Stimulated activated CD8-positive, alpha-beta memory T cell treated with anti-CD3 and anti-CD28 coated beads, Interleukin-7, amount 100 ng/mL, for 48 hours (primary cell): ENCODE measurements at regions not wholly inside any gene's neighbourhood (a gene's known extent, or its start where the extent isn't known, plus 50 kb on each side); places are given as distances from the start of the nearest gene placed in this dataset.

Source experiments
- DNase-seq, 2 donors: peaks; one replicate each; pipeline ENCODE4 v3.0.0-alpha.2; 2020; ENCODE audit warnings: low read depth in 1 of 2; ENCODE audit errors: extremely low read depth in 1 of 2

- no peak for DNase-seq
Measured at GRCh38 chr2:5751873-5752482, 59.8 kb downstream of the SOX11 start.

- DNase-seq, result no peak
Measured at GRCh38 chr2:5756272-5756671, 64.1 kb downstream of the SOX11 start.

GRCh38 chr2:5758346-5758745 is 66.2 kb downstream of the SOX11 start:
- no peak for DNase-seq

GRCh38 chr2:5759949-5760348 is 67.8 kb downstream of the SOX11 start:
- DNase-seq, result no peak

- DNase-seq, result no peak
Measured at GRCh38 chr2:5763531-5763930, 71.3 kb downstream of the SOX11 start.

- no peak for DNase-seq
Measured at GRCh38 chr2:5764041-5764440, 71.9 kb downstream of the SOX11 start.

GRCh38 chr2:5766056-5766455 is 73.9 kb downstream of the SOX11 start:
- no peak for DNase-seq

GRCh38 chr2:5766561-5766960 is 74.4 kb downstream of the SOX11 start:
- DNase-seq, result no peak

- DNase-seq, result no peak
Measured at GRCh38 chr2:5777131-5777535, 84.9 kb downstream of the SOX11 start.

- no peak for DNase-seq
Measured at GRCh38 chr2:5781679-5782078, 89.5 kb downstream of the SOX11 start.

- DNase-seq, result no peak
Measured at GRCh38 chr2:5782103-5782502, 89.9 kb downstream of the SOX11 start.

- DNase-seq, result no peak
Measured at GRCh38 chr2:5788447-5788846, 96.3 kb downstream of the SOX11 start.

GRCh38 chr2:5791371-5791770 is 99.2 kb downstream of the SOX11 start:
- no peak for DNase-seq

- DNase-seq, result no peak
Measured at GRCh38 chr2:5794012-5794411, 101.8 kb downstream of the SOX11 start.

GRCh38 chr2:5798084-5798483 is 105.9 kb downstream of the SOX11 start:
- no peak for DNase-seq

- DNase-seq, result no peak
Measured at GRCh38 chr2:5799348-5799747, 107.2 kb downstream of the SOX11 start.

- DNase-seq, result no peak
Measured at GRCh38 chr2:5803547-5803946, 111.4 kb downstream of the SOX11 start.

GRCh38 chr2:5818961-5819600 is 126.9 kb downstream of the SOX11 start:
- no peak for DNase-seq

- DNase-seq, result no peak
Measured at GRCh38 chr2:5824126-5824525, 131.9 kb downstream of the SOX11 start.

GRCh38 chr2:5825686-5826085 is 133.5 kb downstream of the SOX11 start:
- DNase-seq, result no peak

- no peak for DNase-seq
Measured at GRCh38 chr2:5826979-5827655, 134.9 kb downstream of the SOX11 start.

- no peak for DNase-seq
Measured at GRCh38 chr2:5834501-5834900, 142.3 kb downstream of the SOX11 start.
